IPS-18a (cell line): ENCODE measurements at regions not wholly inside any gene's neighbourhood (a gene's known extent, or its start where the extent isn't known, plus 50 kb on each side); places are given as distances from the start of the nearest gene placed in this dataset.

ENCODE experiments used
- H3K27ac ChIP-seq: one replicate; pipeline ENCODE4 v1.5.1; 2013; ENCODE audit warnings: low read length
- H3K27me3 ChIP-seq: one replicate; pipeline ENCODE4 v1.6.1; 2013; ENCODE audit warnings: mild to moderate bottlenecking, low read length; ENCODE audit not compliant: control insufficient read depth, insufficient read depth
- H3K36me3 ChIP-seq: one replicate; pipeline ENCODE4 v1.6.1; 2013; ENCODE audit warnings: low read depth, low read length; ENCODE audit not compliant: control insufficient read depth
- H3K4me1 ChIP-seq: one replicate; pipeline ENCODE4 v1.6.1; 2013; ENCODE audit warnings: low read depth, low read length; ENCODE audit not compliant: control insufficient read depth
- H3K4me3 ChIP-seq: one replicate; pipeline ENCODE4 v1.5.1; 2013; ENCODE audit warnings: low read length
- H3K9ac ChIP-seq: one replicate; pipeline ENCODE4 v1.6.1; 2013; ENCODE audit warnings: mild to moderate bottlenecking, low read length, moderate library complexity
- H3K9me3 ChIP-seq: one replicate; pipeline ENCODE4 v1.6.1; 2013; ENCODE audit warnings: low read depth, low read length; ENCODE audit not compliant: control insufficient read depth

GRCh38 chr4:31069151-31069550 lies 349.0 kb downstream of the PCDH7 start:
- no peaks in the 10 kb centered on the region for H3K36me3 ChIP-seq
- H3K4me3 ChIP-seq, result no peak overlapping the region
- no peaks in the 10 kb centered on the region for H3K27me3 ChIP-seq
- H3K9me3 ChIP-seq, result no peaks in the 10 kb centered on the region
- no peak overlapping the region for H3K27ac ChIP-seq
- no peak overlapping the region for H3K9ac ChIP-seq
- no peaks in the 10 kb centered on the region for H3K4me1 ChIP-seq

- no peaks in the 10 kb centered on the region for H3K4me1 ChIP-seq
These were observed 351.6 kb downstream of the PCDH7 start for GRCh38 chr4:31071508-31072486.

GRCh38 chr4:31075969-31076368 lies 355.8 kb downstream of the PCDH7 start:
- Histone ChIP-seq H3K36me3 (no peaks in the 10 kb centered on the region), H3K27ac (no peak overlapping the region), H3K4me1 (no peaks in the 10 kb centered on the region), H3K9me3 (no peaks in the 10 kb centered on the region), H3K9ac (no peak overlapping the region), H3K27me3 (no peaks in the 10 kb centered on the region), H3K4me3 (no peak overlapping the region)

More at GRCh38 chr4:31071508-31072486, 351.6 kb downstream of the PCDH7 start:
- Histone ChIP-seq H3K9ac (no peak overlapping the region), H3K27ac (no peak overlapping the region), H3K9me3 (no peaks in the 10 kb centered on the region), H3K27me3 (no peaks in the 10 kb centered on the region), H3K4me3 (no peak overlapping the region), H3K36me3 (no peaks in the 10 kb centered on the region)

GRCh38 chr4:31078661-31079060 lies 358.5 kb downstream of the PCDH7 start:
- Histone ChIP-seq H3K27ac (no peak overlapping the region), H3K4me3 (no peak overlapping the region), H3K9ac (no peak overlapping the region), H3K36me3 (no peaks in the 10 kb centered on the region), H3K9me3 (no peaks in the 10 kb centered on the region), H3K27me3 (no peaks in the 10 kb centered on the region), H3K4me1 (no peaks in the 10 kb centered on the region)

- Histone ChIP-seq H3K9ac (no peak overlapping the region), H3K36me3 (no peaks in the 10 kb centered on the region), H3K4me1 (peaks cover 6% of the 10 kb centered on the region), H3K27me3 (no peaks in the 10 kb centered on the region), H3K9me3 (no peaks in the 10 kb centered on the region), H3K4me3 (no peak overlapping the region), H3K27ac (no peak overlapping the region)
These were observed 360.7 kb downstream of the PCDH7 start for GRCh38 chr4:31080887-31081286.

- H3K4me3 ChIP-seq, result no peak overlapping the region
- no peak overlapping the region for H3K27ac ChIP-seq
- no peaks in the 10 kb centered on the region for H3K9me3 ChIP-seq
- no peaks in the 10 kb centered on the region for H3K36me3 ChIP-seq
- peaks cover 8% of the 10 kb centered on the region for H3K4me1 ChIP-seq
- H3K9ac ChIP-seq, result no peak overlapping the region
- no peaks in the 10 kb centered on the region for H3K27me3 ChIP-seq
These were observed 361.2 kb downstream of the PCDH7 start for GRCh38 chr4:31081366-31081765.

- Histone ChIP-seq H3K9me3 (no peaks in the 10 kb centered on the region), H3K27ac (no peak overlapping the region), H3K27me3 (no peaks in the 10 kb centered on the region), H3K4me1 (peaks cover 8% of the 10 kb centered on the region), H3K9ac (no peak overlapping the region), H3K36me3 (no peaks in the 10 kb centered on the region), H3K4me3 (no peak overlapping the region)
These were observed 363.3 kb downstream of the PCDH7 start for GRCh38 chr4:31083456-31083855.

GRCh38 chr4:31084806-31085416 lies 364.7 kb downstream of the PCDH7 start:
- H3K27me3 ChIP-seq, result no peaks in the 10 kb centered on the region
- H3K4me3 ChIP-seq, result no peak overlapping the region
- H3K36me3 ChIP-seq, result no peaks in the 10 kb centered on the region
- no peaks in the 10 kb centered on the region for H3K9me3 ChIP-seq
- H3K9ac ChIP-seq, result no peak overlapping the region
- no peak overlapping the region for H3K27ac ChIP-seq
- peaks cover 8% of the 10 kb centered on the region for H3K4me1 ChIP-seq

GRCh38 chr4:31085689-31086088 lies 365.5 kb downstream of the PCDH7 start:
- no peaks in the 10 kb centered on the region for H3K9me3 ChIP-seq
- no peaks in the 10 kb centered on the region for H3K27me3 ChIP-seq
- no peak overlapping the region for H3K9ac ChIP-seq
- peaks cover 8% of the 10 kb centered on the region for H3K4me1 ChIP-seq
- no peak overlapping the region for H3K4me3 ChIP-seq
- no peak overlapping the region for H3K27ac ChIP-seq
- no peaks in the 10 kb centered on the region for H3K36me3 ChIP-seq

GRCh38 chr4:31086756-31087330 lies 366.7 kb downstream of the PCDH7 start:
- Histone ChIP-seq H3K9me3 (no peaks in the 10 kb centered on the region), H3K4me1 (peaks cover 8% of the 10 kb centered on the region), H3K9ac (no peak overlapping the region), H3K27me3 (no peaks in the 10 kb centered on the region), H3K36me3 (no peaks in the 10 kb centered on the region), H3K27ac (no peak overlapping the region), H3K4me3 (no peak overlapping the region)

- Histone ChIP-seq H3K4me3 (no peak overlapping the region), H3K27ac (no peak overlapping the region)
These were observed 368.5 kb downstream of the PCDH7 start for GRCh38 chr4:31088600-31089230.

More at GRCh38 chr4:31088600-31089230, 368.5 kb downstream of the PCDH7 start:
- H3K36me3 ChIP-seq, result no peaks in the 10 kb centered on the region
- H3K27me3 ChIP-seq, result no peaks in the 10 kb centered on the region
- H3K9me3 ChIP-seq, result no peaks in the 10 kb centered on the region
- H3K4me1 ChIP-seq, result peaks cover 8% of the 10 kb centered on the region
- H3K9ac ChIP-seq, result no peak overlapping the region
